H1 (cell line): ENCODE measurements at regions not wholly inside any gene's neighbourhood (a gene's known extent, or its start where the extent isn't known, plus 50 kb on each side); places are given as distances from the start of the nearest gene placed in this dataset.

ENCODE experiments used
- CHD7 ChIP-seq: fragments of 300-600 bp; sonication (generic); IDR thresholded peaks from 2 replicates; pipeline ENCODE4 v1.7.1; 2012; ENCODE audit warnings: low read length, moderate library complexity, mild to moderate bottlenecking, inconsistent platforms; ENCODE audit not compliant: insufficient replicate concordance

- TF ChIP-seq CHD7 = no peak
These were observed 195.4 kb upstream of the PREP start (continued) for GRCh38 chr6:105598264-105598663.
